H1 (cell line): ENCODE measurements at regions not wholly inside any gene's neighbourhood (a gene's known extent, or its start where the extent isn't known, plus 50 kb on each side); places are given as distances from the start of the nearest gene placed in this dataset.

Experiments used
- CTCF ChIA-PET: fragments of 300-600 bp; sonication (Branson Sonifier 250); formaldehyde crosslinking; loops from one replicate; lab custom pipeline; 2021; ENCODE audit not compliant: partially characterized antibody; lab: Charles Lee
- POLR2A ChIA-PET: fragments of 300-600 bp; sonication (Branson Sonifier 250); formaldehyde crosslinking; loops from one replicate; lab custom pipeline; 2021; ENCODE audit warnings: inconsistent platforms; ENCODE audit not compliant: partially characterized antibody; lab: Charles Lee
- DNase-seq, 2 experiments: peaks; one replicate each; pipeline versions ENCODE4 v3.0.0 to v3.0.0-alpha.2; 2010 to 2022; ENCODE audit warnings: low spot score in 2 of 2, low read depth in 1 of 2, mixed read lengths in 1 of 2
- FAIRE-seq: peaks from 2 replicates; lab custom pipeline; 2011; peaks lifted over from hg19 to GRCh38; lab: Jason Lieb, UNC
- H2AFZ ChIP-seq: 2 replicates; pipeline ENCODE4 v1.8.1; 2012; ENCODE audit warnings: low read length, inconsistent platforms
- H2AK5ac ChIP-seq: 2 replicates; pipeline ENCODE4 v1.6.1; 2013; ENCODE audit warnings: low read depth, low read length
- H2BK120ac ChIP-seq: replicated peaks from 2 replicates; pipeline ENCODE3; 2013; ENCODE audit warnings: low read depth, low read length, inconsistent platforms
- H2BK12ac ChIP-seq: 2 replicates; pipeline ENCODE4 v1.6.1; 2013; ENCODE audit warnings: low read depth, low read length
- H2BK15ac ChIP-seq: 2 replicates; pipeline ENCODE4 v1.6.1; 2013; ENCODE audit warnings: low read length
- H2BK20ac ChIP-seq: 2 replicates; pipeline ENCODE4 v1.6.1; 2013; ENCODE audit warnings: low read length
- H2BK5ac ChIP-seq: 2 replicates; pipeline ENCODE4 v1.6.1; 2013; ENCODE audit warnings: low read depth, low read length
- H3K14ac ChIP-seq: 2 replicates; pipeline ENCODE4 v1.6.1; 2013; ENCODE audit warnings: inconsistent platforms; ENCODE audit not compliant: insufficient read length
- H3K18ac ChIP-seq: 2 replicates; pipeline ENCODE4 v1.6.1; 2013; ENCODE audit warnings: low read length; ENCODE audit errors: extremely low read depth
- H3K23ac ChIP-seq: 2 replicates; pipeline ENCODE4 v1.6.1; 2013; ENCODE audit warnings: inconsistent platforms; ENCODE audit not compliant: insufficient read length
- H3K23me2 ChIP-seq: 2 replicates; pipeline ENCODE4 v1.6.1; 2013; ENCODE audit warnings: low read depth, low read length
- H3K27ac ChIP-seq: 2 replicates; pipeline ENCODE4 v1.6.1; 2011; ENCODE audit warnings: low read depth, low read length, inconsistent platforms
- H3K27me3 ChIP-seq, 4 experiments: replicated peaks in 1 of 4; 1 replicate in 1 of 4; 2 replicates in 3 of 4; pipeline versions ENCODE4 v1.6.1 to v1.8.1; 2011 to 2013; ENCODE audit warnings: low read length in 3 of 4, mild to moderate bottlenecking in 3 of 4, inconsistent platforms in 2 of 4, mixed read lengths in 2 of 4, moderate library complexity in 1 of 4; ENCODE audit not compliant: control insufficient read depth in 3 of 4, insufficient read depth in 3 of 4; ENCODE audit errors: extremely low read depth in 1 of 4
- H3K36me3 ChIP-seq, 4 experiments: 2 replicates each; pipeline versions ENCODE4 v1.6.1 to v1.8.1; 2011 to 2013; ENCODE audit warnings: mild to moderate bottlenecking in 4 of 4, low read length in 3 of 4, moderate library complexity in 2 of 4, control low read depth in 1 of 4, inconsistent platforms in 1 of 4; ENCODE audit not compliant: insufficient read depth in 4 of 4, control insufficient read depth in 2 of 4
- H3K4ac ChIP-seq: replicated peaks from 2 replicates; pipeline ENCODE3; 2013; ENCODE audit warnings: low read length, low read depth, mixed read lengths, inconsistent platforms; ENCODE audit not compliant: insufficient read length
- H3K4me1 ChIP-seq, 4 experiments: replicated peaks in 1 of 4; 1 replicate in 1 of 4; 2 replicates in 3 of 4; pipeline versions ENCODE4 v1.6.1 to v1.8.1; 2011 to 2013; ENCODE audit warnings: low read length in 3 of 4, inconsistent platforms in 2 of 4, mixed read lengths in 1 of 4; ENCODE audit not compliant: insufficient read depth in 4 of 4, control insufficient read depth in 3 of 4
- H3K4me2 ChIP-seq, 2 experiments: 2 replicates each; pipeline versions ENCODE4 v1.6.1 to v1.8.1; 2011 to 2013; ENCODE audit warnings: low read depth in 2 of 2, low read length in 2 of 2, control low read depth in 1 of 2, inconsistent platforms in 1 of 2, mild to moderate bottlenecking in 1 of 2; ENCODE audit not compliant: insufficient read depth in 1 of 2
- H3K4me3 ChIP-seq, 4 experiments: fragments of 200-600, 300-600 bp in 1 of 4; sonication (generic), shearing (Covaris generic), sonication (Bioruptor Twin) in 1 of 4; 2 replicates each; pipeline versions ENCODE4 v1.5.1 to v1.8.1; 2011 to 2016; ENCODE audit warnings: low read length in 4 of 4, low read depth in 3 of 4, control low read depth in 2 of 4, inconsistent platforms in 2 of 4, mild to moderate bottlenecking in 2 of 4, mixed read lengths in 1 of 4, moderate library complexity in 1 of 4; ENCODE audit not compliant: insufficient read depth in 2 of 4; ENCODE audit errors: extremely low read depth in 1 of 4
- H3K56ac ChIP-seq: replicated peaks from 2 replicates; pipeline ENCODE3; 2013; ENCODE audit warnings: low read depth, mild to moderate bottlenecking, mixed read lengths, low read length, inconsistent platforms; ENCODE audit not compliant: insufficient read length
- H3K79me1 ChIP-seq: 2 replicates; pipeline ENCODE4 v1.6.1; 2013; ENCODE audit warnings: low read depth, low read length, control low read depth
- H3K79me2 ChIP-seq, 2 experiments: 2 replicates each; pipeline versions ENCODE4 v1.6.1 to v1.8.1; 2012 to 2013; ENCODE audit warnings: low read length in 2 of 2, mild to moderate bottlenecking in 2 of 2, inconsistent platforms in 1 of 2; ENCODE audit not compliant: insufficient read depth in 2 of 2, control insufficient read depth in 1 of 2
- H3K9ac ChIP-seq, 4 experiments: replicated peaks in 1 of 4; 1 replicate in 1 of 4; 2 replicates in 3 of 4; pipeline versions ENCODE4 v1.6.1 to v1.8.1; 2011 to 2013; ENCODE audit warnings: low read depth in 3 of 4, low read length in 3 of 4, control low read depth in 2 of 4, mild to moderate bottlenecking in 2 of 4, moderate library complexity in 2 of 4, inconsistent platforms in 1 of 4; ENCODE audit errors: extremely low read depth in 1 of 4
- H3K9me3 ChIP-seq, 2 experiments: 2 replicates each; pipeline versions ENCODE4 v1.6.1 to v1.8.1; 2012 to 2013; ENCODE audit warnings: mild to moderate bottlenecking in 2 of 2, moderate library complexity in 2 of 2, control low read depth in 1 of 2, inconsistent platforms in 1 of 2, low read depth in 1 of 2, low read length in 1 of 2, mixed read lengths in 1 of 2; ENCODE audit not compliant: insufficient read depth in 2 of 2
- H4K20me1 ChIP-seq, 2 experiments: replicated peaks in 1 of 2; 2 replicates each; pipeline versions ENCODE3 to v1.8.1; 2011 to 2013; ENCODE audit warnings: inconsistent platforms in 2 of 2, low read length in 2 of 2, mild to moderate bottlenecking in 1 of 2; ENCODE audit not compliant: insufficient read depth in 2 of 2, control insufficient read depth in 1 of 2
- H4K5ac ChIP-seq: 2 replicates; pipeline ENCODE4 v1.6.1; 2013; ENCODE audit warnings: low read length, low read depth, mixed read lengths, inconsistent platforms; ENCODE audit not compliant: insufficient read length
- H4K8ac ChIP-seq: 2 replicates; pipeline ENCODE4 v1.8.0; 2013; ENCODE audit warnings: mild to moderate bottlenecking, moderate library complexity, low read length, inconsistent platforms; ENCODE audit not compliant: insufficient read depth; ENCODE audit errors: extremely low read depth
- H4K91ac ChIP-seq: replicated peaks from 2 replicates; pipeline ENCODE3; 2013; ENCODE audit warnings: low read length, mixed read lengths, inconsistent platforms; ENCODE audit not compliant: insufficient read length
- RBBP5 ChIP-seq: IDR thresholded peaks from 2 replicates; pipeline ENCODE4 v1.7.1; 2012; ENCODE audit warnings: low read depth, mild to moderate bottlenecking, inconsistent platforms, low read length, moderate library complexity, borderline replicate concordance
- TBP ChIP-seq: IDR thresholded peaks from 2 replicates; pipeline ENCODE4 v1.6.1; 2011; ENCODE audit warnings: low read depth, low read length, improper control_type of control experiment
- TF ChIP-seq, protein P1 (sequence below): IDR thresholded peaks from 2 replicates; pipeline ENCODE4 v1.6.1; 2011; ENCODE audit warnings: low read length, improper control_type of control experiment

- DNase-seq (no peak), FAIRE-seq (no peak)
- H3K79me1 ChIP-seq: no peaks in the 10 kb centered on the region
- no peak overlapping the region for H3K4ac ChIP-seq
- no peaks in the 10 kb centered on the region for H3K9me3 ChIP-seq
- no peak overlapping the region for H2BK12ac ChIP-seq
- H3K14ac ChIP-seq: no peak overlapping the region
- no peak overlapping the region for H4K91ac ChIP-seq
- no peak overlapping the region for H3K4me3 ChIP-seq
- H2BK120ac ChIP-seq: no peak overlapping the region
- H2BK15ac ChIP-seq: no peak overlapping the region
- H3K4me1 ChIP-seq: no peaks in the 10 kb centered on the region
- CTCF ChIA-PET: interaction anchor here (0.9 kb wide), 1 partner anchor 807 kb away, joined by 3 read pairs; no protein-coding TSS in a partner anchor
- no peak overlapping the region for H4K5ac ChIP-seq
- peak overlapping the region; percentile 74; the same call in 1 of the 2 replicates for H2AFZ ChIP-seq
- H3K36me3 ChIP-seq: no peaks in the 10 kb centered on the region
- no peak overlapping the region for H2BK5ac ChIP-seq
- no peak overlapping the region for H3K4me2 ChIP-seq
- no peak overlapping the region for H3K23ac ChIP-seq
- no peak overlapping the region for H2AK5ac ChIP-seq
- H3K27ac ChIP-seq: no peak overlapping the region
- H3K23me2 ChIP-seq: no peaks in the 10 kb centered on the region
- no peaks in the 10 kb centered on the region for H3K27me3 ChIP-seq
- no peak overlapping the region for H2BK20ac ChIP-seq
- TF ChIP-seq TBP (no peak), RBBP5 (no peak)
- TF ChIP-seq, protein P1, sequence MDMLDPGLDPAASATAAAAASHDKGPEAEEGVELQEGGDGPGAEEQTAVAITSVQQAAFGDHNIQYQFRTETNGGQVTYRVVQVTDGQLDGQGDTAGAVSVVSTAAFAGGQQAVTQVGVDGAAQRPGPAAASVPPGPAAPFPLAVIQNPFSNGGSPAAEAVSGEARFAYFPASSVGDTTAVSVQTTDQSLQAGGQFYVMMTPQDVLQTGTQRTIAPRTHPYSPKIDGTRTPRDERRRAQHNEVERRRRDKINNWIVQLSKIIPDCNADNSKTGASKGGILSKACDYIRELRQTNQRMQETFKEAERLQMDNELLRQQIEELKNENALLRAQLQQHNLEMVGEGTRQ: no peak
- TF ChIP-seq, all 59 proteins: peak for 0
- H3K56ac ChIP-seq: no peak overlapping the region
- POLR2A ChIA-PET: no interaction called here
- H3K9ac ChIP-seq: no peak overlapping the region
- no peaks in the 10 kb centered on the region for H3K79me2 ChIP-seq
- no peaks in the 10 kb centered on the region for H4K20me1 ChIP-seq
- no peak overlapping the region for H3K18ac ChIP-seq
- H4K8ac ChIP-seq: no peak overlapping the region
Observed at GRCh38 chr5:145010834-145011233, 824.3 kb downstream of the PRELID2 start.
